A549 (cell line): ENCODE measurements at regions not wholly inside any gene's neighbourhood (a gene's known extent, or its start where the extent isn't known, plus 50 kb on each side); places are given as distances from the start of the nearest gene placed in this dataset.
A peak's percentile ranks its signal among the peaks of the same experiment; 100 is the strongest.

ENCODE experiments used
- ATAC-seq, 2 experiments: fragments of 200-7000 bp in 1 of 2; fragments of >200 bp in 1 of 2; cut with Nextera tagmentation in 1 of 2; cut with Tn5 transposase in 1 of 2; 3 replicates each; pipeline versions ENCODE4 v1.8.0 to v1.9.1; 2018 to 2020; ENCODE audit warnings: mild to moderate bottlenecking in 1 of 2, moderate library complexity in 1 of 2
- CTCF ChIA-PET: fragments of 300-600 bp; sonication (Branson Sonifier 250); formaldehyde crosslinking; extraction: SDS; loops from one replicate; lab custom pipeline; 2021; ENCODE audit warnings: antibody characterized with exemption, inconsistent platforms; lab: Yijun Ruan, JAX
- POLR2A ChIA-PET: fragments of 350-600 bp; formaldehyde crosslinking; extraction: SDS; loops from one replicate; lab custom pipeline; 2021; ENCODE audit warnings: antibody characterized with exemption, inconsistent platforms; lab: Yijun Ruan, JAX
- DNase-seq, 2 experiments: peaks; one replicate each; pipeline versions ENCODE4 v3.0.0 to v3.0.0-alpha.2; 2011 to 2016; ENCODE audit warnings: low read depth in 1 of 2, low spot score in 1 of 2
- FAIRE-seq: peaks from 2 replicates; lab custom pipeline; 2011; peaks lifted over from hg19 to GRCh38; lab: Jason Lieb, UNC
- H3K27ac ChIP-seq, 2 experiments: fragments of >200 bp; sonication (Bioruptor Twin); formaldehyde crosslinking; 3 replicates each; pipeline ENCODE4 v1.5.1; 2016 to 2017
- H3K4me1 ChIP-seq: fragments of >200 bp; sonication (Bioruptor Twin); formaldehyde crosslinking; 3 replicates; pipeline ENCODE4 v1.6.1; 2016
- H3K4me2 ChIP-seq: fragments of >200 bp; sonication (Bioruptor Twin); formaldehyde crosslinking; 3 replicates; pipeline ENCODE4 v1.6.1; 2016
- H3K4me3 ChIP-seq: fragments of >200 bp; sonication (Bioruptor Twin); formaldehyde crosslinking; 3 replicates; pipeline ENCODE4 v1.5.1; 2016
- H3K9me3 ChIP-seq: fragments of >200 bp; sonication (Bioruptor Twin); formaldehyde crosslinking; 3 replicates; pipeline ENCODE4 v1.6.1; 2016
- BHLHE40 ChIP-seq: IDR thresholded peaks from 2 replicates; pipeline ENCODE4 v1.6.1; 2012; ENCODE audit warnings: low read depth, low read length, inconsistent platforms
- CBX8 ChIP-seq: fragments of 200-600 bp; sonication (generic); IDR thresholded peaks from 2 replicates; pipeline ENCODE4 v1.6.1; 2016
- CHD2 ChIP-seq: fragments of 150-350 bp; IDR thresholded peaks from 2 replicates; pipeline ENCODE4 v1.6.1; 2014; ENCODE audit warnings: low read length; ENCODE audit not compliant: partially characterized antibody
- CTCF ChIP-seq: fragments of >200 bp; sonication (Bioruptor Twin); formaldehyde crosslinking; IDR thresholded peaks from 3 replicates; pipeline ENCODE4 v1.5.1; 2016
- ELK1 ChIP-seq: fragments of 150-350 bp; IDR thresholded peaks from 2 replicates; pipeline ENCODE4 v1.6.1; 2014; ENCODE audit warnings: low read depth, mild to moderate bottlenecking, low read length
- FOSB ChIP-seq: fragments of 250-450 bp; sonication (Bioruptor Pico); IDR thresholded peaks from 2 replicates; pipeline ENCODE4 v1.5.0; 2020; ENCODE audit warnings: mild to moderate bottlenecking, moderate library complexity
- FOSL2 ChIP-seq, 2 experiments: fragments of 450-650 bp in 1 of 2; fragments of >200 bp in 1 of 2; sonication (Bioruptor Twin) in 1 of 2; formaldehyde crosslinking; IDR thresholded peaks; 2 replicates each; pipeline versions ENCODE4 v1.5.0 to v1.6.1; 2016 to 2020; ENCODE audit warnings: mild to moderate bottlenecking in 1 of 2, moderate library complexity in 1 of 2
- FOXS1 ChIP-seq: fragments of 250-450 bp; sonication (Bioruptor Pico); IDR thresholded peaks from 2 replicates; pipeline ENCODE4 v1.5.0; 2020; ENCODE audit warnings: mild to moderate bottlenecking, moderate library complexity
- HDAC2 ChIP-seq: fragments of 200-600 bp; sonication (generic); IDR thresholded peaks from 2 replicates; pipeline ENCODE4 v1.6.1; 2016
- HES2 ChIP-seq: fragments of >200 bp; sonication (Bioruptor Twin); formaldehyde crosslinking; IDR thresholded peaks from 2 replicates; pipeline ENCODE4 v1.6.1; 2016
- HEYL ChIP-seq: fragments of 250-450 bp; sonication (Bioruptor Pico); IDR thresholded peaks from 2 replicates; pipeline ENCODE4 v1.8.0; 2021; ENCODE audit warnings: mild to moderate bottlenecking, moderate library complexity
- HMGXB4 ChIP-seq: fragments of 250-450 bp; sonication (Bioruptor Pico); IDR thresholded peaks from 2 replicates; pipeline ENCODE4 v1.5.0; 2021; ENCODE audit warnings: mild to moderate bottlenecking, moderate library complexity, borderline replicate concordance
- HOXB13 ChIP-seq: fragments of 250-450 bp; sonication (Bioruptor Pico); IDR thresholded peaks from 2 replicates; pipeline ENCODE4 v1.5.0; 2020; ENCODE audit warnings: low read depth, mild to moderate bottlenecking, moderate library complexity
- JUN ChIP-seq, 2 experiments: fragments of >200 bp; sonication (Bioruptor Twin); formaldehyde crosslinking; IDR thresholded peaks; 2 replicates in 1 of 2; 3 replicates in 1 of 2; pipeline ENCODE4 v1.6.1; 2016 to 2017
- JUNB ChIP-seq: fragments of >200 bp; sonication (Bioruptor Twin); formaldehyde crosslinking; IDR thresholded peaks from 2 replicates; pipeline ENCODE4 v1.6.1; 2016
- MAFK ChIP-seq: fragments of 450-650 bp; IDR thresholded peaks from 2 replicates; pipeline ENCODE4 v1.6.1; 2014; ENCODE audit not compliant: partially characterized antibody
- MAX ChIP-seq: IDR thresholded peaks from 2 replicates; pipeline ENCODE4 v1.6.1; 2012
- NFE2L2 ChIP-seq: fragments of 150-350 bp; conservative IDR thresholded peaks from 2 replicates; pipeline ENCODE4 v1.6.1; 2014; ENCODE audit warnings: low read length
- PBX3 ChIP-seq: IDR thresholded peaks from 2 replicates; pipeline ENCODE4 v1.6.1; 2012
- POLR2A ChIP-seq: IDR thresholded peaks from 2 replicates; pipeline ENCODE4 v1.6.1; 2012; ENCODE audit warnings: mild to moderate bottlenecking, low read length
- RAD21 ChIP-seq, 2 experiments: fragments of >200 bp in 1 of 2; sonication (Bioruptor Twin) in 1 of 2; formaldehyde crosslinking in 1 of 2; IDR thresholded peaks in 1 of 2; conservative IDR thresholded peaks in 1 of 2; 2 replicates in 1 of 2; 3 replicates in 1 of 2; pipeline ENCODE4 v1.6.1; 2012 to 2018; ENCODE audit warnings: inconsistent platforms in 1 of 2
- RFX5 ChIP-seq: fragments of 450-650 bp; IDR thresholded peaks from 2 replicates; pipeline ENCODE4 v1.7.1; 2014; ENCODE audit warnings: antibody characterized with exemption, mild to moderate bottlenecking, moderate library complexity
- SREBF2 ChIP-seq: fragments of 450-650 bp; IDR thresholded peaks from 2 replicates; pipeline ENCODE4 v1.6.1; 2014; ENCODE audit warnings: mild to moderate bottlenecking, moderate library complexity
- USF2 ChIP-seq: fragments of 450-650 bp; IDR thresholded peaks from 2 replicates; pipeline ENCODE4 v1.6.1; 2014; ENCODE audit warnings: antibody characterized with exemption
- ZFP36 ChIP-seq: fragments of 450-650 bp; IDR thresholded peaks from 2 replicates; pipeline ENCODE4 v1.6.1; 2014; ENCODE audit warnings: borderline replicate concordance; ENCODE audit not compliant: partially characterized antibody
- ZNF302 ChIP-seq: fragments of 250-450 bp; sonication (Bioruptor Pico); IDR thresholded peaks from 2 replicates; pipeline ENCODE4 v1.9.0; 2021; ENCODE audit warnings: inconsistent platforms, mild to moderate bottlenecking, moderate library complexity
- ZSCAN20 ChIP-seq: fragments of 250-450 bp; sonication (Bioruptor Pico); IDR thresholded peaks from 2 replicates; pipeline ENCODE4 v1.8.0; 2022; ENCODE audit warnings: mild to moderate bottlenecking, moderate library complexity
- WGBS: methylation state at CpG from one replicate; pipeline ENCODE4 v1.1.6; 2017; ENCODE audit errors: missing lambda C conversion rate; 5-methylcytosine and 5-hydroxymethylcytosine counted together

- ATAC-seq: no peak
- POLR2A ChIA-PET: no interaction called here
- Histone ChIP-seq H3K27ac (no peak overlapping the region), H3K4me1 (0 out of 3 replicates have a peak, but pooled peaks cover 3% of the 10 kb centered on the region), H3K9me3 (no peaks in the 10 kb centered on the region), H3K4me2 (no peak overlapping the region), H3K4me3 (no peak overlapping the region)
- FAIRE-seq: no peak
- WGBS: 71% methylated on average over 12 of the region's 12 CpGs
- no peak for DNase-seq
- CTCF ChIA-PET: interaction anchor here (1.5 kb wide), 2 partner anchors 11 to 26 kb away, joined by 3 to 4 read pairs; no protein-coding TSS in a partner anchor
- TF ChIP-seq CHD2 (no peak), FOXS1 (no peak), MAX (no peak), RAD21 (conservative IDR thresholded peaks at IDR 0.05 in 1 of 2, IDR thresholded peaks at IDR 0.05 in 1 of 2) (no peak), HOXB13 (no peak), ZSCAN20 (CRISPR knock-in tag) (no peak), HES2 (no peak), HDAC2 (no peak), SREBF2 (no peak), JUNB (no peak), ZNF302 (CRISPR knock-in tag) (no peak), POLR2A (no peak), ZFP36 (no peak), FOSB (CRISPR knock-in tag) (no peak), JUN (IDR thresholded peaks at IDR 0.05) (no peak), PBX3 (no peak)
Observed at GRCh38 chr10:78630944-78631838, 437.6 kb upstream of the ZMIZ1 start.

GRCh38 chr10:78634389-78634815 is 434.4 kb upstream of the ZMIZ1 start:
- FAIRE-seq (no peak), ATAC-seq (peak; percentile 61 to 62; a peak in 4 of 6 replicates), DNase-seq (peak in 1 of 2 experiments; percentile 19)
- ChIA-PET POLR2A (no interaction called here), CTCF (interaction anchor here (0.7 to 2.2 kb wide), 4 partner anchors 8 to 561 kb away, joined by 3 to 7 read pairs (median 4); no protein-coding TSS in a partner anchor)
- TF ChIP-seq FOSL2 (IDR thresholded peaks at IDR 0.05): no peak
- 0 out of 2 replicates have a peak, but pooled peaks have one; percentile 5 for TF ChIP-seq FOSL2 (CRISPR knock-in tag; IDR thresholded peaks at IDR 0.05)
- TF ChIP-seq ZNF302 (CRISPR knock-in tag): no peak
- Histone ChIP-seq H3K27ac (no peak overlapping the region), H3K4me2 (peak overlapping the region; percentile 18; the same call in 1 of the 3 replicates), H3K4me3 (no peak overlapping the region), H3K4me1 (0 out of 3 replicates have a peak, but pooled peaks cover 3% of the 10 kb centered on the region), H3K9me3 (no peaks in the 10 kb centered on the region)
- WGBS: 13% methylated on average over 2 of the region's 2 CpGs

GRCh38 chr10:78634835-78635234 is 433.9 kb upstream of the ZMIZ1 start:
- POLR2A ChIA-PET: no interaction called here
- 25% methylated on average over 2 of the region's 2 CpGs for WGBS
- CTCF ChIA-PET: interaction anchor here (0.8 to 2.2 kb wide), 3 partner anchors 8 to 492 kb away, joined by 3 to 7 read pairs (median 3); no protein-coding TSS in a partner anchor
- H3K4me2 ChIP-seq: peak overlapping the region; percentile 18; the same call in 1 of the 3 replicates
- no peak overlapping the region for H3K27ac ChIP-seq
- DNase-seq: no peak
- ATAC-seq: no peak
- H3K4me1 ChIP-seq: 0 out of 3 replicates have a peak, but pooled peaks cover 3% of the 10 kb centered on the region
- FAIRE-seq: no peak
- H3K9me3 ChIP-seq: no peaks in the 10 kb centered on the region
- H3K4me3 ChIP-seq: no peak overlapping the region
- no peak for TF ChIP-seq HMGXB4 (CRISPR knock-in tag)
- TF ChIP-seq BHLHE40: no peak
- no peak for TF ChIP-seq HEYL (CRISPR knock-in tag)
- TF ChIP-seq MAFK: no peak
- no peak for TF ChIP-seq CTCF
- TF ChIP-seq ELK1: no peak
- no peak for TF ChIP-seq USF2
- TF ChIP-seq CBX8: no peak
- no peak for TF ChIP-seq NFE2L2
- TF ChIP-seq RFX5: no peak
